Fibroblast of lung (primary cell): ENCODE measurements at regions not wholly inside any gene's neighbourhood (a gene's known extent, or its start where the extent isn't known, plus 50 kb on each side); places are given as distances from the start of the nearest gene placed in this dataset.

Source experiments
- DNase-seq, 2 donors: peaks; one replicate each; pipeline versions ENCODE4 v3.0.0 to v3.0.0-alpha.2; 2010; ENCODE audit warnings: low read depth in 2 of 2
- H2AFZ ChIP-seq: 2 replicates; pipeline ENCODE4 v1.5.1; 2012; ENCODE audit warnings: low read length, control low read depth, inconsistent platforms
- H3K27ac ChIP-seq: 2 replicates; pipeline ENCODE4 v1.5.1; 2011; ENCODE audit warnings: low read length, control low read depth; ENCODE audit not compliant: insufficient read depth
- H3K27me3 ChIP-seq: 2 replicates; pipeline ENCODE4 v1.5.1; 2011; ENCODE audit warnings: mild to moderate bottlenecking, low read length; ENCODE audit not compliant: control insufficient read depth, insufficient read depth
- H3K36me3 ChIP-seq: 2 replicates; pipeline ENCODE4 v1.5.1; 2011; ENCODE audit warnings: low read length; ENCODE audit not compliant: control insufficient read depth, insufficient read depth
- H3K4me1 ChIP-seq: 2 replicates; pipeline ENCODE4 v1.5.1; 2011; ENCODE audit warnings: low read length; ENCODE audit not compliant: control insufficient read depth, insufficient read depth; ENCODE audit errors: extremely low read depth
- H3K4me2 ChIP-seq: 2 replicates; pipeline ENCODE4 v1.5.1; 2011; ENCODE audit warnings: low read length, control low read depth; ENCODE audit not compliant: insufficient read depth; ENCODE audit errors: extremely low read depth
- H3K4me3 ChIP-seq, 4 experiments: fragments of 200-600 bp in 1 of 4; sonication (generic) in 1 of 4; replicated peaks in 1 of 4; 2 replicates each; pipeline ENCODE4 v1.5.1; 2011 to 2016; ENCODE audit warnings: low read length in 4 of 4, low read depth in 3 of 4, mild to moderate bottlenecking in 3 of 4, control low read depth in 2 of 4, inconsistent platforms in 1 of 4, mixed read lengths in 1 of 4; ENCODE audit not compliant: insufficient read depth in 1 of 4; ENCODE audit errors: control extremely low read depth in 1 of 4
- H3K79me2 ChIP-seq: 2 replicates; pipeline ENCODE4 v1.5.1; 2012; ENCODE audit warnings: mild to moderate bottlenecking, low read length, inconsistent platforms; ENCODE audit not compliant: control insufficient read depth, insufficient read depth
- H3K9ac ChIP-seq: 2 replicates; pipeline ENCODE4 v1.5.1; 2011; ENCODE audit warnings: mild to moderate bottlenecking, low read length, control low read depth; ENCODE audit not compliant: insufficient read depth
- H3K9me3 ChIP-seq: 2 replicates; pipeline ENCODE4 v1.5.1; 2012; ENCODE audit warnings: low read depth, low read length; ENCODE audit not compliant: control insufficient read depth, insufficient read depth
- H4K20me1 ChIP-seq: 2 replicates; pipeline ENCODE4 v1.5.1; 2011; ENCODE audit warnings: low read length; ENCODE audit not compliant: control insufficient read depth, insufficient read depth; ENCODE audit errors: extremely low read depth
- CTCF ChIP-seq, 2 donors: IDR thresholded peaks in 1 of 2; conservative IDR thresholded peaks in 1 of 2; 1 replicate in 1 of 2; 2 replicates in 1 of 2; pipeline ENCODE4 v1.5.1; 2011 to 2012; ENCODE audit warnings: low read length in 2 of 2, control low read depth in 1 of 2, inconsistent platforms in 1 of 2, low read depth in 1 of 2, mild to moderate bottlenecking in 1 of 2
- EZH2 ChIP-seq: IDR thresholded peaks from 2 replicates; pipeline ENCODE4 v1.5.1; 2012; ENCODE audit warnings: low read length, control low read depth, mild to moderate bottlenecking; ENCODE audit errors: missing control alignments

- Histone ChIP-seq H3K79me2 (no peaks in the 10 kb centered on the region), H3K4me3 (no peak overlapping the region), H3K4me2 (no peak overlapping the region), H3K27ac (no peak overlapping the region), H2AFZ (no peak overlapping the region), H3K36me3 (no peaks in the 10 kb centered on the region), H4K20me1 (no peaks in the 10 kb centered on the region), H3K9me3 (no peaks in the 10 kb centered on the region), H3K27me3 (no peaks in the 10 kb centered on the region), H3K9ac (no peak overlapping the region), H3K4me1 (no peaks in the 10 kb centered on the region)
- TF ChIP-seq EZH2 (no peak), CTCF (conservative IDR thresholded peaks at IDR 0.05 in 1 of 2, IDR thresholded peaks at IDR 0.05 in 1 of 2; ENCODE audit: low read depth in 1 of 2, low read length in 2 of 2) (no peak)
- DNase-seq: no peak
Observed at GRCh38 chr13:44809190-44809589, 180.1 kb downstream of the NUFIP1 start.

DNA sequence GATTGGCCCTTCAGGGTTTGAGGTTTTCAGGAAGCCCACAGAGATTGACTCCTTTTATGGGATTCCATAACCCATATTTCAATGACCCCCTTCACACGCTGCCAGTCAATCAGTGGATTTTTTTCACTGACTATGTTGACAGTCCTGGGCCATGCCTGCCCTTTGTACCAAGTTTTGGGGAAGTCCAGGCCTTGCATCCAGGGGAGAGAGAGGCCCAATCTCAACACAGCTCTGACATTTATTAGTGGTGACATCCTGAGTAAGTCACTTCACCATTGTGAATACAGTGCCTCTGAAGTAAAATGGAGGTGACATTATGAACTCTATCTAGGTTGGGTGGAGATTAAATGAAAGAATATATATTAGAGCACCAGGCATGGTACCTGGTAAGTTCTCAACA is 181.1 kb downstream of the NUFIP1 start:
- no peak overlapping the region for H3K27ac ChIP-seq
- no peak overlapping the region for H3K9ac ChIP-seq
- no peaks in the 10 kb centered on the region for H3K27me3 ChIP-seq
- no peak overlapping the region for H3K4me2 ChIP-seq
- no peak for DNase-seq
- no peak overlapping the region for H3K4me3 ChIP-seq
- no peaks in the 10 kb centered on the region for H4K20me1 ChIP-seq
- H3K4me1 ChIP-seq: no peaks in the 10 kb centered on the region
- H3K79me2 ChIP-seq: no peaks in the 10 kb centered on the region
- H2AFZ ChIP-seq: no peak overlapping the region
- no peak for TF ChIP-seq CTCF (conservative IDR thresholded peaks at IDR 0.05 in 1 of 2, IDR thresholded peaks at IDR 0.05 in 1 of 2; ENCODE audit: low read depth in 1 of 2, low read length in 2 of 2)
- H3K9me3 ChIP-seq: no peaks in the 10 kb centered on the region
- no peaks in the 10 kb centered on the region for H3K36me3 ChIP-seq

- Histone ChIP-seq H3K27me3 (no peaks in the 10 kb centered on the region), H3K9me3 (no peaks in the 10 kb centered on the region), H3K36me3 (no peaks in the 10 kb centered on the region), H3K79me2 (no peaks in the 10 kb centered on the region), H3K9ac (no peak overlapping the region), H2AFZ (no peak overlapping the region), H3K4me2 (no peak overlapping the region), H3K27ac (no peak overlapping the region), H3K4me1 (no peaks in the 10 kb centered on the region), H4K20me1 (no peaks in the 10 kb centered on the region), H3K4me3 (no peak overlapping the region)
- TF ChIP-seq CTCF (conservative IDR thresholded peaks at IDR 0.05 in 1 of 2, IDR thresholded peaks at IDR 0.05 in 1 of 2; ENCODE audit: low read depth in 1 of 2, low read length in 2 of 2) (no peak), EZH2 (no peak)
- DNase-seq: no peak
Observed at GRCh38 chr13:44807449-44808034, 181.7 kb downstream of the NUFIP1 start.
